Eye (tissue), 1 donor: ENCODE measurements at regions not wholly inside any gene's neighbourhood (a gene's known extent, or its start where the extent isn't known, plus 50 kb on each side); places are given as distances from the start of the nearest gene placed in this dataset.

Source experiments
- DNase-seq: peaks from one replicate; pipeline ENCODE4 v3.0.0-alpha.2; 2015

DNA sequence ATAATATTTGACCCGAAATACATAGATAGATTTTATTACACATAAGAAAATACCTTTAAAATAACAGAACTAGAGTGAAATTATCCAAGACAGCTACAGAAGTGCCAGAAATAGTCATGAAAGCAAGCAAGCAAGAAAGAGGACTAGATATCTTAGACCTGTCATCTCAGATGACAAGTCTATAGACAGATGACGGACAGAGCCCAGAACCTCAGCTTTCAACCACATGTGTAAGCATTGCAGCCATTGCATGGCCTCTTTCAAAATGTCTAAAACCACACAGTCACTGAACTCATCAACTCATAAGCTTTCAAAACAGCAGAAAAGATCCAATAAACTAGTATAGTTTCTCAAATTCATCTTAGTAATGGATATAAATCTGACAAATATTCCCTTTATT is 59.8 kb upstream of the FHIT start:
- no peak for DNase-seq

DNA sequence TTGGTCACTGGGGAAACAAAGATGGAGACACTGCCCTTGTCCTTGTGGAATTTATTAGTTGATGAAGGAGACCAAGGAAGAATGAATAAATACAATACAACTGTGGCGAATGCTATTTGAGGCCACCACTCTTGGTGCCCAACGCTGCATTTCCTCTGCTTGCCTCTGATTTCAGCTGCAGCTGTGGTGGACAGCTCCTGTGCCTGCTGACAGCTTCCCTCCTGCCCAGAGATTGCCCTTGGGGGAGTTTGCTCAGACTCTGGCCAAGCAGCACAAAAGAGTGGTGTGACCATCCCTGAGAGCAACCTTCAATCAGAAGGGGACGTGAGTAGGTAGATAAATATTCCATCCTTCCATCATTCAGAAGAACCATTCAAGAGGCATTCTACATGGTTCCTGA is 64.6 kb upstream of the FHIT start:
- peak; percentile 49 for DNase-seq

DNA sequence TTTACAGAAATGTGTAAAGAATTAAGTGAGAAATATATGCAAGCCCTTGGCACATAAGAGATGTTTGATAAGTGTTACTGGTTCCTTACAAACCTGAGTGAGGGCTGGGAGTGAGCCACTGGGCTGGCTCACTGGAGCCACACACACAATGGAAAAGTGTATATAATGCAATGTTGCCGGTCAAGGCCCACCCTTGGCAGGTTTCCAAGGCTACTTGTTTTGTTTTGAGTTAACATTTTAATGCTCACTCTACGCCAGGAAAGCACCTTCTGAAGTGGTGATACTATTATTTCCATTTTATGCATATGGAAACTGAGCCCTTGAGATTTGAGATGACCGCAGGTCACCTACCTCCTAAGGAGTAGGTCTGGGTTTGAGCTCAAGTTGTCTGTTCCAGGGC is 71.8 kb upstream of the FHIT start:
- DNase-seq: no peak

DNA sequence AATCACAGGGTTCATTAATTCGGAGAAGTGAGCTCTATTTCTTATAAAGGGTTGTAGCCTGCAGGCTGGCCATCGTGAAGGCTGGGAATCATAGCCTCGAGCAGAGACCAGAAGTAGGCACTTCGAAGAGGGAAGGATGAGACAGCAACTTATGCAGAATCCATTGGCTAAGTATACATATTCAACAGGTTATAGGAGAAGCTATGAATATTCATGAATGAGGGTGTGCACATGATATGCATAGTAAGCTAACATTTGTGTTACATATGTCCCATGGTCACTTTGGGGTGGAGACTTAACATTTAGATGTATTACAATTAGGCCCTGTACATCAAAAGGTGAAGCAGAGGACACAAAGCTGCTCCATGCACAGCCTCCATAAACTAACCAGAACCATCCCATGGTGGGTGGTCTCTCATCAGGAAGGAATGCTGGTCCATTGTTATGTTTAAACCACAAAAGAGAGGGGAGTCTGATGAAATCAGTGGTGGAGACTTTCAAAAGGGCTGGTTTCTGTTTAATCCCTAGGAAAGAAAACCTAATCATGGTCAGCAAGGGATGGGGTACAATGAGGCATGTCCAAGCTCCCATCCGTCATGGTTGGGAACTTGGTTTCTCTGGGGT is 80.8 kb upstream of the FHIT start:
- no peak for DNase-seq

DNA sequence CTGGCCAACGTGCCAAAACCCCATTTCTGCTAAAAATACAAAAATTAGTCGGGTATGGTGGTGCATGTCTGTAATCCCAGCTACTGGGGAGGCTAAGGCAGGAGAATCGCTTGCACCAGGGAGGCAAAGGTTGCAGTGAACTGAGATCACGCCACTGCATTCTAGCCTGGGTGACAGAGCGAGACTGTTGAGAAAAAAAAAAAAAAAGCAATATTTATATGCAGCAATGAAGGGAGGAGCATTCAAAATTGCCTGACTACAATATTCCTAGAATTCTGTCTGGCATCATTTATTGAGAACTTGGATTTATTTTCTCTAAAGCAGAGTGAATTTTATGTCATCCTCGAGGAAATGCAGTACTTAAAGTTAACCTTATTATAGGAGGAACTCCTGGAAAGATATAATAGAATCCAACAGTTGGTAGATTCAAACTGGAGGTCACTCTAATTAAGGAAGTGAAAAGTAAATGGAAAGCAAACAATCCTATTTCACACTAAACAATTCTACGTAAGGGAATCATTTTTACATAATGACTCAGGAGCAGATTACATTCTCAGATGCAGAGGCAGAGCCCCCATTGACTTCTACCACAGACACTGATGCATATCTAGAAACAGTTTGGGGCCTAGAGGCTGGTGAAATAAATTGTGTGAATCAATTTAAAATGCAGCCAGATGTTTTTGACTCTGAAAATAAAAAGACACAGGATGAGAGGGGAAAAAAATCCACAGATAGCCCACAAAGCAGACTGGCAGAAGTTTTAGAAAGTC is 82.1 kb upstream of the FHIT start:
- no peak for DNase-seq

DNA sequence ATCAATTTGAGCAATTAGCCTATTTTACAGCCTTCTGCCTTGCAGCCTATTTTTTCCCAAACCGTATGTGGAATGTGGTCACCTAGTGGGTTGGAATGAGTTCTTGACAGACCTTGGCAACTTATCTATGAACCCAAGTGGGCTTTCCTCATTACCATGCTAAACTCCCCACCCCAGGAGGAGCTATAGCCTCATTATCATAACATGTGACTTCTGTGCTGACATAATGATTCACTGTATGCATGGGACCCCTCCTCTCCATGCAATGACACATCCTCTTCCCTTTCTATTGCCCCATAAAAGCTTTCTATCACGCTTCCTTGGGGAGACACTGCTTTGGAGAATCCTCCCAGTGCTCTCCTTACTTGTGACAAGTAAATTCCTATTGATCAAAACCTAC is 83.5 kb upstream of the FHIT start:
- no peak for DNase-seq

DNA sequence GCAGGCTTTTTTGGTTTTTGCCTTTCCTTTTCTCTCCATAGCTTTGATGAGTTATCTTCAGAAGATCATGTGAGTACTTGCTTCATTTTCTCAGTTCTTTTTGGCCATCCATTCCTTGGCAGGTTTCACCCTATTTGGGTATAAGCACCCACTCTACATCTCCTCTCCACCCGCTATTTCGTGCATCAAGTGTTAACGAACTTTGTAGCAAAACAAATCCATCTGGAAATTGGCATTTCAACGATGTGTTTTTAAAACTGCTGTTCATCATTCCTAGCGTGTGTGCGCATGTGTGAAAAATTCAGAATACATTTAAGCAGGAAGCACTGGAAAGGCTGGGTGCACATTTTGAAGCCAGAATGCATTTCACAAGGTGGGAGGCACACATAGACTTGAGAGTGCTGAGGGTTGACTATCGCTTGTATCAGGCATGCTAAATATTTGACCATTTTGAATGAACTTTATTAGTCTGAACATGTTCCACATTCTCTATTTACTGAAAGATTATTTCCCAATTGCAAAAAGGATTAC is 89.7 kb upstream of the FHIT start:
- no peak for DNase-seq

DNA sequence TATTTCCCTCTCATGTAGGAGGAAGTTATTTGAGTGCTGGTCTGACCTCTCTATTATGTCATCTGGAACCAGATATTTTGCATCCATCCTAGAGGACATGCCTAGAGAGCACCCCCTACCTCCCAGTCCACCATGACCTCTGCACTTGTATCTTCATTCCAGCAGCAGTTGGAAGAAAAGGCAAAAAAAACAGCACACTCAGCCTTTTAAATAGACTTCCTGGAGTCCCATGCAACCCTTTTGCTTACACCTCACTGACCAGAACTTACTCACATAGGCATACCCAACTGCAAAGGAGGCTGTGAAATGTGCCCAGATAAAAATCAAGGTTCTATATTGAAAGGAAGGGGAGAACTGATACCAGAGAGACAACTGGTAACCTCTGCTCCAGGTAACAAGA is 92.3 kb upstream of the FHIT start:
- no peak for DNase-seq

DNA sequence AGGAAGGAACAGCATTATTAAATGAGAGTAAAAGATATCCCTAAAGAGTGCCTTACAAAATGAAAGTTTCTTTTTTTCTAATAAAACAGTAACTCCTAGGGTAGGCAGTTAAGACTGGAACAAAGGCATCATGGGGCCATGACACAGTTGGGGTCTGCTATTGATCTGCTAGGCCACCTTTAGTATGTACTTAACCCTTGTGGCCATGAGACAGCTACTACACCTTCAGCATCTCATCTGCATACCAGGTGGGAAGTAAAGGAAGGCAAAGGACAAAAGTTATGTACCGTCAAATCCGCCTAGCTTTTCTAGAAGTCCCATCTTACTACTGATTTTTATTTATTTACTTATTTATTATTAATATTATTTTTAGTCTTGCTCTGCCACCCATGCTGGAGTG is 93.8 kb upstream of the FHIT start:
- DNase-seq: no peak

DNA sequence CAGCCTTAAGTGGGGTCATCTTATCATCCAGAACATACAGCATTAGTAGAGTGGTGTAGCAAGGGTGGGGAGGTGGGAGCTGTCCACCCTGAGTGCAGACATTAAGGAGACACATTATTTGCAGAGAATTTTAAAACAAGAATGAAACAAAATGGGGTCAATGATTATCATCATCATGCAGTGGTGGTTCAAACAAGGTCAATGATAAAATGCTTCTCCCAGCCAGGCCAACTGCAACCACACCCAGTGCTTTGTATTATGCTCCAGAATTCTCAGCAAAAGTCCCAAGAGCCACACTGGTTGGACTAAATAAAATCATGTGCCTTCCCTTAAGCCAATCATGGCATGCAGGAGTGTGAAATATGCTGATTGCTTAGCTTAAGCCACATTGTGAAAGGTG is 96.7 kb upstream of the FHIT start:
- DNase-seq: no peak

DNA sequence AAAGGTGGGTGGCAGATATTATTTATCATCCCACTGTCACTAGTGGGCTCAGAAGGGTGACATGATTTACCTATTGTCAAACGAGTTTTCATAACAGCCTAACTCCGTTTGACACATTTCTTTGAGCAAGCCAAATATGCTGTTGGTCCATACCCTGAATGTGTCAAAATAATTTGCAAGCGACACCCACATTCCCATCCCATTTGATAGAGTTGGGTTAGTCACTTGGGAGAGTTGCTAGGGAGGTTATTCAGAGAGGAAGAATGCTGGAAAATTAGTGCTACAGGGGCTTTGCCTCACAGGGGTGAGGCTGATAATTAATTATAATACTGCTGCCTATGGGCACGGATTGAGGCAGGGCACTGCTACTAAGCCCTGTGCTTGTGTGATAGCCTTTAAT is 98.5 kb upstream of the FHIT start:
- no peak for DNase-seq

DNA sequence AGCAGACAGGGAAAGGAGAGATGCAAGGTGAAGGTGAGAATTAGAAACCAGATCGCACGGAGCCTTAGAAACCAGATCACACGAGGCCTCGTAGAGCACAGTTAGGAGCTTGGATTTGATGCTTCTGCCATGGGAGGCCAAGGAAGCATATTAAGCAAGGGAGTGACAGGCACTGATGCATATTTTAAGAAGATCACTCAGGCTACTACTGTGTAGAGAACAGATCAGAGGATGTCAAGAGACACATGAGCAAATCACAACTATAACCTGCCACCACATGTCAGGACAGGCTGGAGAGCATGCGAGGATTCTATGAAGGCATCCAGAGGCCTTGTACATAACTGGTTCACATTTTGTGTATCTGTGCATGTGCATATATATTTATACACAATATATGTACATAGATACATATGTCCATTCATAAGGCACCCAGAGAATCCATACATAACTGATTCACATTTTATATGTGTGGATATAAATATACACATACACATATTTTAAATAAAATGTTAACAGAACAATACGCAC is 99.6 kb upstream of the FHIT start:
- no peak for DNase-seq

DNA sequence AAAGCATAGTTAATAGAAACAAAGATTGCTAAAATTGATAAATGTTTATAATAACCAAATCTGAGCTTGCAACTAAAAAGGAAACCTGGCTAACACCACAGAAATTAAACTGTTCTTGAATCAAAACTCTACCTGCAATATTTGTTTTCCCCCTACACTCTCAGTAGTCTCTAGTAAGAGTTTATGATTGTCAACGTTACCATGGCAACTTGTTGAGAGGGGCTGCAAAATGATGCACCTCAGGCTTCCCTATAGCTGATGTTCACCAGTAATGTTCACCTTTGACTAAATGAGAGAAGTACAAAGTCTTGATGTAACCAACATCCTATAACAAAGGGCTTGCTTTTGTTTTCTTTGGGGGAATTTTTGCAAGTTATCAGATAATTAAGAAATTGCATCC is 101.1 kb upstream of the FHIT start:
- no peak for DNase-seq

DNA sequence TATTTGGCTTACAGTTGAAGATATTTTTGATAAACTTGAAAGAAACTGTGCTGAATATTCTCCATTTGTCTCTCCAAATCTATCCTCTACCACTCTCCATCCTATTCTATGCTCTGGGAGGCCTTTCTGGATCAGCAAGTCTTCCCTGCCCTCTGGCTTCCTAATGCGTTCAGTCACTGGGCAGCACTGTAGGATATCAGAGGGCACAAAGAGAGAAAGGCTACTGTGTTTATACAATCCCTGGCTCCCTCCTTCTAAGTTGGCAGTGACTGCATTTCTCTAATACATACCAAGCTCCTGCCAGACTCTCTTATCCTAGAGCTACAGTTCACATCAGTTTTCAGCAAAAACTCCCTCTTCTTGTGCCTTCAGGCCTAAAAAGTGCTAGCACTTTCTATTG is 102.1 kb upstream of the FHIT start:
- DNase-seq: no peak

DNA sequence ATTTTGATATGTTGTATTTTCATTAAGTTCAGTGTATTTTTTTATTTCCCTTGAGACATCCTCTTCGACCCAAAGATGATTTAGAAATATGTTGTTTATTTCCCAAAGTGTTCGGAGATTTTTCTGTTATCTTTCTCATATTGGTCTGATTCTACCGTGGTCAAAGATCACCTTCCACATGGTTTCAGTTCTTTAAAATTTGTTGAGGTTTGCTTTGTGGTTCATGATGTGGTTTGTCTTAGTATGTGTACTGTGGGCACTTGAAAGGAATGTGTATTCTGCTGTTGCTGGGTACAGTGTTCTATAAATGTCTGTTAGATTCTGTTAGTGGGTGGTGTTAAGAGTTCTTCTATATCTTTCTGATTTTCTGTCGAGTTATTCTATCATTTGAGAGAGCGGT is 103.4 kb upstream of the FHIT start:
- no peak for DNase-seq

DNA sequence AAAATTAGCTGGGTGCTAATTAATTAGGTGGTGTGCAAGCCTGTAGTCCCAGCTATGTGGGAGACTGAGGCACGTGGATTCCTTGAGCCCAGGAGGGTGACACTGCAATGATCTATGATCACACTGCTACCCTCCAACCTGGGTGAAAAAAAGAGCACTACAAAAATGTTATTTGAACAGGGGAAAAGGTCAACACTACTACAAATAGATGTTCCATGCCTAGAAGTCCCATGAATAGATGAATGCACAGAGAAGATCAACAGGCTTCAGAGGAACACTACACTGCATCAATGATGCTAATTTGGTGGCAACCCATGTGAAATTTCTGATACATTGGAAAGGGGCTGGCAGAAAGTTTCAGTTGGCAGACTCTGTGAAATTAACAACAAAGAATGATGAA is 105.4 kb upstream of the FHIT start:
- no peak for DNase-seq

DNA sequence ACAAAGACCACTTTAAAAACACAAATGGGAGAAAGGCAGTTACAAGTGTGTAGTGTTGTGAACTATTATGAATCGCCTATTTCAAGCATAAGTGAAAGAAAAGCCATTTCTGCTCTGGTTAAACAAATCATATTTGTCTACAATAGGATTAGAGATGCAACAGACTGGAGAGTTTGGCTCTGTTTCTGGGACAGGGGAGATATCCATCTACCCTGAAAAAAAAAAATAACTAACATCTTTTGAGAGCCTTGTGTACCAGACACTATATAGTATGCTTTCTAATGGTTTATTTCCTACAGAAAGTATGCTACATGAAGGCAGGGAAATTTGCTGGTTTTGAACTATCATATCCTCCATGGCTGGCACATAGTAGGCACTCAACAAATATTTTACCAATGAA is 106.7 kb upstream of the FHIT start:
- DNase-seq: no peak

DNA sequence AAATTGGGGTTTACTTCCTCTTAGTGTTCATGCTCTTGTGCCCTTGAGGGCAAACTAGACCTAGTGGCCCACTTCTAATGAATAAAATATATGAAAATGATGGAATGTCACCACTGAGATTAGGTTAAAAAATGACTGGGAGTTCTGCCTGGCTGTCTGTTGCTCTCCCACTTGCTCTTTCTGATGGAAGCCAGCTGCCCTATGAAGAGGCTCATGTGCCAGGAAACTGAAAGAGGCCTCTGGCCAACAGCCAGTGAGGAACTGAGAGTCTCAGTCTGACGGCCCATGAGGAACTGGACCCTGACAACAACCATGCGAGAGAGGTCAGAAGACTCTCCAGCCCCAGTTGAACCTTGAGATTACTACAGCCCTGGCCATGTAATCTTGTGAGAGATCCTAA is 107.1 kb upstream of the FHIT start:
- DNase-seq: no peak

DNA sequence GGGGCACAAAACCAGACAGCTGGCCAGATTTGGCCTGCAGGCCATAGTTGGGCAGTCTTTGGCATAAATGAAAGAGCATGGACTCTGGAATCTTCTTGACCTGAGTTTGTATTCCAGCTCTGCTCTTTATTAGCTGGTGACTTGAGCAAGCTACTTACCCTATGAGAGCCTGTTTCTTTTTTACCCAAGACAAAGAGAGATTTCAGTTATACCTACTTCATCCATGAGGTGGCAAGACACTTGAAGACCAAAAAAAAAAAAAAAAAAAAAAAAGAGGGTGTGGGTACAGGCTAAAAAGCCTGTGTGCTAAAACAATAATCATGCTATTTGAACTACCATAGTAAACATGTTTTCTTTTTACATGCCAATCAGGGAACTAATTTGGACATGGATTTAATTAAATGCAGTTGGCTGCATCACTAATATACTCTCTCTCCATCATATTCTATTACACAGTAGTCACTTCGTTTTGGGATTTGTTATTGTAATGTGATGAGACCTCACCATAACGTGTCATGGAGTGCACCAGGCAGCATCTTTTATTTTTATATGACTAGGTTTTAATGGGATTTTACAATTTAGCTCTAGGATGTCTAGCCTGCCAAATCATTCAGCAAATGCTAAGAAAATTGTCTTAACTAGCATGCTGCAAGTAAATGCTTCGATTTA is 109.2 kb upstream of the FHIT start:
- no peak for DNase-seq

DNA sequence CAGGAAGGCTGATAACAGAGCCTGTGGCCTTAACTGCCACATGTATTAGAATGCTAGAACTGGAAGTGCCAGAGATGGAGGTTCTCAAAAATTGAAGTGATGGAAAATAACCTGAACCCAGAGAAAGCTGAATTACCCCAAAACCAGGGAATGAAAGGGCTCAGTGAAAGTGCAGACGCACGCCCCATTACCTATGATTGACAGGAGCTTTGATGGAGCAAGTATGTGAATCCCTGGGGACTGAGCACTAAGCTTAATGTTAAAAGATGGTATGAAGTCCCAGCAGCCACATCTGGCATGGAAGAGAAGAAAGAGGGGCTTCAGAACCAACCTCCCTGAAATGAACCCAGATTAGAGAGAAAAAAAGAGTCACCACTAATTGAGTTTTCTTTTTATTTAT is 118.4 kb upstream of the FHIT start:
- DNase-seq: peak; percentile 69

DNA sequence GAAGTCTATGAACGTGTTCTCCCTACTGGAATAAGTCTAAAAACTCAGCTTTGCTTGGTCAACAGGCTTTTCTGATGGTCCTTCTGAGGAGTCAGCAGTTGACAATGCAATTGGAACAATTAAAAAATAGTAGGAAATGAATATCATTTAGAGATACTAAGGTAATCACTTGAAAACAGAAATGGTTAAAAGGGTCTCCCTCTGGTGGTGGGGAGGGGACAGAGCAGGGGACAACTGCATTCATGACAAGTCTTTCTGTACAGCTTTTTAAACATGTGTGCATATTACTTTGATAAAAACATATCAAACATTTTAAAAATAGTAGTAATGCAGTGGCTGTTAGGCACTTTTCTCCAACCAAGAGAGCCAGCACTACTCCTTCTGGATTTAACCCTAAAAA is 119.9 kb upstream of the FHIT start:
- DNase-seq: peak; percentile 58

DNA sequence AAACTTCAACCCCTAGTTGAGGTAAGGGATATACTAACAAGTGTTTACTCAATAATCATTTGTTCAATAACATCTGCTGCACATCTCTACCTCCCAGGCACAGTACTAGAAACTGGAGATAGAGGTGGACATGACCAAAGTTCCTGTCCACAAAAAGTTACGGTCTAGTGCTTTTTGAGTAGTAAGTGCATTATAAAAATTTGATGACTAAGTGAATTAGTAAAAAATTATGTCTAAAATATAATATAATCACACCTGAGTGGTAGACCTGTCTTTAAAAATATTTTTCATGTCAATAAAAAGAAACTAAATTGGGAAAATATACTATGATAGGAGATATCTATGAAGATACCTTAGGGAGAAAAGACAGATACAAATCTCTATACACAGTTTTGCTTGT is 121.5 kb upstream of the FHIT start:
- DNase-seq: no peak

DNA sequence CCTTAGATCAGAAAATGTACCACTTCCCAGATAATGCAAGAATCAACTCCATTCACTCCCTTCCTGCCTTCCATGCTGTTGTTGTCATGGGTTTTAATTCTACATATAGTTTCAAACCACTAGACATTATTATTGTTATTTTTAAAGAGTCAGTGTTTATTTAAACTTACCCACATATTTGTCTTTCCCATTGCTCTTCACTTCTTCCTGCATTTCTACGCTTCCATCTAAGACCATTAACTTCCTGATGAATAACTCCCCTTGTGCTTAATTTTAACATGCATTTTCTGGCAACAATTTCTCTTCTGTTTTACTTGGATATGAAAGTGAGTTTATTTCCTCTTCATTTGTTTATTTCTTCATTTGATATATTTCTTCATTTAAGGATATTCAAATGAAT is 127.1 kb upstream of the FHIT start:
- DNase-seq: no peak
